IMR-90 (cell line): ENCODE measurements at regions not wholly inside any gene's neighbourhood (a gene's known extent, or its start where the extent isn't known, plus 50 kb on each side); places are given as distances from the start of the nearest gene placed in this dataset.

Experiments used
- ATAC-seq: fragments of 200-7000 bp; cut with Tn5 transposase; 2 replicates; pipeline ENCODE4 v1.9.1; 2020; ENCODE audit warnings: low read depth, mild to moderate bottlenecking, moderate library complexity
- BruUV-seq: library from RNA; stranded (reverse); fragments of 400-500 nt; replicated peaks from 2 replicates; lab custom pipeline; 2021; lab: Mats Ljungman, UMichigan
- CTCF ChIA-PET: fragments of 300-600 bp; formaldehyde crosslinking; extraction: SDS; loops from one replicate; lab custom pipeline; 2021; ENCODE audit warnings: antibody characterized with exemption; lab: Yijun Ruan, JAX
- POLR2A ChIA-PET: fragments of 300-600 bp; sonication (Branson Sonifier 250); formaldehyde crosslinking; loops from one replicate; lab custom pipeline; 2022; ENCODE audit warnings: antibody characterized with exemption; ENCODE audit not compliant: unreplicated experiment; lab: Charles Lee
- DNase-seq: peaks from one replicate; pipeline ENCODE4 v3.0.0; 2013
- H2AFZ ChIP-seq: replicated peaks from 2 replicates; pipeline ENCODE3; 2013; ENCODE audit warnings: low read length, mild to moderate bottlenecking; ENCODE audit not compliant: poor library complexity
- H2AK5ac ChIP-seq: 2 replicates; pipeline ENCODE4 v1.6.1; 2013; ENCODE audit warnings: low read depth, low read length, inconsistent platforms
- H2AK9ac ChIP-seq: replicated peaks from 2 replicates; pipeline ENCODE3; 2013; ENCODE audit warnings: mild to moderate bottlenecking, low read depth, low read length, moderate library complexity; ENCODE audit not compliant: poor library complexity
- H2BK120ac ChIP-seq: 2 replicates; pipeline ENCODE4 v1.6.1; 2013; ENCODE audit warnings: low read depth, low read length, inconsistent platforms
- H2BK15ac ChIP-seq: 3 replicates; pipeline ENCODE4 v1.6.1; 2013; ENCODE audit warnings: low read depth, low read length, inconsistent platforms
- H2BK20ac ChIP-seq: 2 replicates; pipeline ENCODE4 v1.6.1; 2013; ENCODE audit warnings: low read depth, mild to moderate bottlenecking, inconsistent platforms, low read length, moderate library complexity
- H2BK5ac ChIP-seq: 2 replicates; pipeline ENCODE4 v1.6.1; 2013; ENCODE audit warnings: mild to moderate bottlenecking, low read depth, low read length, inconsistent platforms; ENCODE audit not compliant: poor library complexity, severe bottlenecking
- H3K14ac ChIP-seq: replicated peaks from 2 replicates; pipeline ENCODE4 v1.6.1; 2013; ENCODE audit warnings: low read depth, low read length, inconsistent platforms
- H3K18ac ChIP-seq: 2 replicates; pipeline ENCODE4 v1.6.1; 2013; ENCODE audit warnings: low read depth, low read length, control low read depth
- H3K23ac ChIP-seq: 2 replicates; pipeline ENCODE4 v1.6.1; 2013; ENCODE audit warnings: low read depth, low read length, inconsistent platforms
- H3K27ac ChIP-seq: 2 replicates; pipeline ENCODE4 v1.5.1; 2013; ENCODE audit warnings: mild to moderate bottlenecking, control low read depth, low read length; ENCODE audit not compliant: insufficient read depth
- H3K27me3 ChIP-seq: 2 replicates; pipeline ENCODE4 v1.6.1; 2013; ENCODE audit warnings: low read length; ENCODE audit not compliant: control insufficient read depth, insufficient read depth
- H3K36me3 ChIP-seq: 2 replicates; pipeline ENCODE4 v1.6.1; 2013; ENCODE audit warnings: low read length, mixed read lengths; ENCODE audit not compliant: control insufficient read depth, insufficient read depth
- H3K4ac ChIP-seq: 2 replicates; pipeline ENCODE4 v1.6.1; 2013; ENCODE audit warnings: low read depth, low read length, inconsistent platforms
- H3K4me1 ChIP-seq: 2 replicates; pipeline ENCODE4 v1.6.1; 2013; ENCODE audit warnings: low read length, mixed read lengths; ENCODE audit not compliant: control insufficient read depth, insufficient read depth
- H3K4me2 ChIP-seq: 2 replicates; pipeline ENCODE4 v1.6.1; 2013; ENCODE audit warnings: low read depth, mild to moderate bottlenecking, control low read depth, low read length, moderate library complexity
- H3K4me3 ChIP-seq: 2 replicates; pipeline ENCODE4 v1.5.1; 2013; ENCODE audit warnings: low read depth, mild to moderate bottlenecking, control low read depth, low read length, moderate library complexity; ENCODE audit not compliant: insufficient read depth
- H3K56ac ChIP-seq: 2 replicates; pipeline ENCODE4 v1.6.1; 2013; ENCODE audit warnings: low read length, inconsistent platforms; ENCODE audit not compliant: insufficient read depth; ENCODE audit errors: extremely low read depth
- H3K79me1 ChIP-seq, 2 experiments: 2 replicates each; pipeline ENCODE4 v1.6.1; 2013; ENCODE audit warnings: low read length in 2 of 2, inconsistent platforms in 1 of 2, low read depth in 1 of 2
- H3K9ac ChIP-seq: 2 replicates; pipeline ENCODE4 v1.6.1; 2013; ENCODE audit warnings: low read depth, low read length, control low read depth
- H3K9me1 ChIP-seq: 2 replicates; pipeline ENCODE4 v1.6.1; 2013; ENCODE audit warnings: low read length, inconsistent platforms; ENCODE audit not compliant: insufficient read depth
- H3K9me3 ChIP-seq: 2 replicates; pipeline ENCODE4 v1.6.1; 2013; ENCODE audit warnings: low read length; ENCODE audit not compliant: control insufficient read depth, insufficient read depth
- H4K20me1 ChIP-seq: 2 replicates; pipeline ENCODE4 v1.6.1; 2013; ENCODE audit warnings: low read length, inconsistent platforms; ENCODE audit not compliant: insufficient read depth
- H4K5ac ChIP-seq: 2 replicates; pipeline ENCODE4 v1.6.1; 2013; ENCODE audit warnings: mild to moderate bottlenecking, low read depth, low read length, control low read depth
- H4K8ac ChIP-seq, 2 experiments: 2 replicates each; pipeline ENCODE4 v1.6.1; 2013; ENCODE audit warnings: low read depth in 2 of 2, low read length in 2 of 2, control low read depth in 1 of 2, inconsistent platforms in 1 of 2
- H4K91ac ChIP-seq: 2 replicates; pipeline ENCODE4 v1.6.1; 2013; ENCODE audit warnings: low read depth, low read length, inconsistent platforms; ENCODE audit not compliant: insufficient read depth
- BHLHE40 ChIP-seq: fragments of 150-350 bp; IDR thresholded peaks from 2 replicates; pipeline ENCODE4 v1.6.1; 2016; ENCODE audit warnings: mild to moderate bottlenecking, low read depth, low read length
- CEBPB ChIP-seq: IDR thresholded peaks from 2 replicates; pipeline ENCODE4 v1.6.1; 2012; ENCODE audit warnings: low read depth, low read length, improper control_type of control experiment
- CHD1 ChIP-seq: IDR thresholded peaks from 2 replicates; pipeline ENCODE4 v1.6.1; 2012; ENCODE audit warnings: low read depth, low read length, improper control_type of control experiment
- ELK1 ChIP-seq: fragments of 150-350 bp; IDR thresholded peaks from 2 replicates; pipeline ENCODE4 v1.6.1; 2016; ENCODE audit warnings: low read depth, mild to moderate bottlenecking, low read length, moderate library complexity, borderline replicate concordance
- FOS ChIP-seq: fragments of 150-350 bp; IDR thresholded peaks from 2 replicates; pipeline ENCODE4 v1.6.1; 2016; ENCODE audit warnings: low read depth, low read length
- MAFK ChIP-seq: IDR thresholded peaks from 2 replicates; pipeline ENCODE4 v1.6.1; 2012; ENCODE audit warnings: low read depth, low read length, improper control_type of control experiment
- MAZ ChIP-seq: IDR thresholded peaks from 2 replicates; pipeline ENCODE4 v1.6.1; 2012; ENCODE audit warnings: low read depth, mild to moderate bottlenecking, low read length, improper control_type of control experiment, moderate library complexity, borderline replicate concordance
- MXI1 ChIP-seq: IDR thresholded peaks from 2 replicates; pipeline ENCODE4 v1.6.1; 2012; ENCODE audit warnings: low read depth, mild to moderate bottlenecking, low read length, moderate library complexity, borderline replicate concordance
- NFE2L2 ChIP-seq: fragments of 150-350 bp; IDR thresholded peaks from 2 replicates; pipeline ENCODE4 v1.6.1; 2016; ENCODE audit warnings: low read depth, mild to moderate bottlenecking, low read length
- POLR2A ChIP-seq: IDR thresholded peaks from 2 replicates; pipeline ENCODE4 v1.6.1; 2012; ENCODE audit warnings: mild to moderate bottlenecking, low read depth, low read length
- RAD21 ChIP-seq: IDR thresholded peaks from 2 replicates; pipeline ENCODE4 v1.6.1; 2012; ENCODE audit warnings: low read length, improper control_type of control experiment
- RCOR1 ChIP-seq: IDR thresholded peaks from 2 replicates; pipeline ENCODE4 v1.6.1; 2012; ENCODE audit warnings: mild to moderate bottlenecking, low read length, improper control_type of control experiment; ENCODE audit not compliant: insufficient replicate concordance
- RFX5 ChIP-seq: IDR thresholded peaks from 2 replicates; pipeline ENCODE4 v1.8.0; 2012; ENCODE audit warnings: low read depth, mild to moderate bottlenecking, low read length, moderate library complexity
- SMC3 ChIP-seq: fragments of 150-350 bp; IDR thresholded peaks from 2 replicates; pipeline ENCODE4 v1.6.1; 2016; ENCODE audit warnings: low read depth, mild to moderate bottlenecking, antibody characterized with exemption, low read length, moderate library complexity
- WGBS, 2 experiments: methylation state at CpG; one replicate each; pipeline versions ENCODE4 v1.1.5 to v1.1.7; 2013; ENCODE audit warnings: missing lambda C conversion rate in 2 of 2; ENCODE audit not compliant: insufficient read length in 1 of 2; ENCODE audit errors: extremely low coverage in 2 of 2; 5-methylcytosine and 5-hydroxymethylcytosine counted together
- dilution Hi-C: fragments of 300-500 bp; cut with HindIII; formaldehyde crosslinking; loops from one replicate; pipeline ENCODE4 v1.14.3; 2018; ENCODE audit warnings: low sequenced_read_pairs; ENCODE audit not compliant: unreplicated experiment
- in situ Hi-C: fragments of 300-500 bp; cut with MboI; formaldehyde crosslinking; loops from 3 replicates; pipeline ENCODE4 v1.14.3; 2019; ENCODE audit warnings: low sequenced_read_pairs, inconsistent platforms, mixed read lengths
- intact Hi-C: fragments of 100-400 bp; cut with micrococcal nuclease; formaldehyde crosslinking; loops from 2 replicates; pipeline ENCODE4 v1.10.0; 2022
- TF ChIP-seq, protein P1 (sequence below): fragments of 150-350 bp; IDR thresholded peaks from 2 replicates; pipeline ENCODE4 v1.6.1; 2017; ENCODE audit warnings: mild to moderate bottlenecking, antibody characterized with exemption, low read length, low read depth
- TF ChIP-seq, protein P2 (sequence below): conservative IDR thresholded peaks from 2 replicates; pipeline ENCODE4 v1.5.1; 2012; ENCODE audit warnings: mild to moderate bottlenecking, low read depth, low read length, improper control_type of control experiment

GRCh38 chr4:152165146-152165545 lies 370.7 kb downstream of the FBXW7 start:
- Histone ChIP-seq H3K4me2 (no peak overlapping the region), H2AK9ac (no peak overlapping the region), H4K5ac (no peak overlapping the region), H3K9ac (no peak overlapping the region), H2AFZ (no peak overlapping the region), H4K8ac (no peak overlapping the region), H3K27me3 (peaks cover 18% of the 10 kb centered on the region), H2BK5ac (no peak overlapping the region), H2BK15ac (no peak overlapping the region), H3K18ac (no peak overlapping the region), H3K23ac (no peak overlapping the region), H3K9me3 (no peaks in the 10 kb centered on the region), H3K27ac (no peak overlapping the region), H3K4me1 (no peaks in the 10 kb centered on the region), H3K4me3 (no peak overlapping the region), H3K79me1 (no peaks in the 10 kb centered on the region), H2BK120ac (no peak overlapping the region), H3K56ac (no peak overlapping the region), H3K9me1 (no peaks in the 10 kb centered on the region), H3K36me3 (no peaks in the 10 kb centered on the region), H3K4ac (no peak overlapping the region), H3K14ac (no peak overlapping the region), H2AK5ac (no peak overlapping the region), H2BK20ac (no peak overlapping the region), H4K91ac (no peak overlapping the region), H4K20me1 (no peaks in the 10 kb centered on the region)
- no CpG with 5 or more reads among the region's 2 CpGs for WGBS, 2 experiments
- dilution Hi-C loops = no loop called here
- intact Hi-C loops = no loop called here
- ATAC-seq = no peak
- no TSS peak for BruUV-seq
- no peak for TF ChIP-seq CHD1
- TF ChIP-seq MXI1 = no peak
- TF ChIP-seq, protein P1, sequence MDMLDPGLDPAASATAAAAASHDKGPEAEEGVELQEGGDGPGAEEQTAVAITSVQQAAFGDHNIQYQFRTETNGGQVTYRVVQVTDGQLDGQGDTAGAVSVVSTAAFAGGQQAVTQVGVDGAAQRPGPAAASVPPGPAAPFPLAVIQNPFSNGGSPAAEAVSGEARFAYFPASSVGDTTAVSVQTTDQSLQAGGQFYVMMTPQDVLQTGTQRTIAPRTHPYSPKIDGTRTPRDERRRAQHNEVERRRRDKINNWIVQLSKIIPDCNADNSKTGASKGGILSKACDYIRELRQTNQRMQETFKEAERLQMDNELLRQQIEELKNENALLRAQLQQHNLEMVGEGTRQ = no peak
- no peak for TF ChIP-seq POLR2A
- TF ChIP-seq FOS = no peak
- no peak for TF ChIP-seq RFX5
- no peak for TF ChIP-seq NFE2L2
- TF ChIP-seq MAFK = no peak
- no peak for TF ChIP-seq ELK1
- TF ChIP-seq CEBPB = no peak
- no peak for TF ChIP-seq MAZ
- TF ChIP-seq SMC3 = no peak
- TF ChIP-seq BHLHE40 = no peak
- no peak for TF ChIP-seq RAD21
- TF ChIP-seq RCOR1 = no peak
- TF ChIP-seq, protein P2, sequence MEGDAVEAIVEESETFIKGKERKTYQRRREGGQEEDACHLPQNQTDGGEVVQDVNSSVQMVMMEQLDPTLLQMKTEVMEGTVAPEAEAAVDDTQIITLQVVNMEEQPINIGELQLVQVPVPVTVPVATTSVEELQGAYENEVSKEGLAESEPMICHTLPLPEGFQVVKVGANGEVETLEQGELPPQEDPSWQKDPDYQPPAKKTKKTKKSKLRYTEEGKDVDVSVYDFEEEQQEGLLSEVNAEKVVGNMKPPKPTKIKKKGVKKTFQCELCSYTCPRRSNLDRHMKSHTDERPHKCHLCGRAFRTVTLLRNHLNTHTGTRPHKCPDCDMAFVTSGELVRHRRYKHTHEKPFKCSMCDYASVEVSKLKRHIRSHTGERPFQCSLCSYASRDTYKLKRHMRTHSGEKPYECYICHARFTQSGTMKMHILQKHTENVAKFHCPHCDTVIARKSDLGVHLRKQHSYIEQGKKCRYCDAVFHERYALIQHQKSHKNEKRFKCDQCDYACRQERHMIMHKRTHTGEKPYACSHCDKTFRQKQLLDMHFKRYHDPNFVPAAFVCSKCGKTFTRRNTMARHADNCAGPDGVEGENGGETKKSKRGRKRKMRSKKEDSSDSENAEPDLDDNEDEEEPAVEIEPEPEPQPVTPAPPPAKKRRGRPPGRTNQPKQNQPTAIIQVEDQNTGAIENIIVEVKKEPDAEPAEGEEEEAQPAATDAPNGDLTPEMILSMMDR = no peak
- in situ Hi-C loops = no loop called here
- ChIA-PET CTCF (no interaction called here), POLR2A (no interaction called here)
- no peak for DNase-seq
